Stimulated activated naive CD8-positive, alpha-beta T cell treated with anti-CD3 and anti-CD28 coated beads, Interleukin-15, Interleukin-2, amounts not matched to agents 100 ng/mL and 50 ng/mL, for 24 hours (primary cell): ENCODE measurements at regions not wholly inside any gene's neighbourhood (a gene's known extent, or its start where the extent isn't known, plus 50 kb on each side); places are given as distances from the start of the nearest gene placed in this dataset.

Experiments
- H3K27ac Mint-ChIP-seq: one replicate; pipeline ENCODE4 v1.8.0; 2021; ENCODE audit warnings: mild to moderate bottlenecking, mixed read lengths
- H3K27me3 Mint-ChIP-seq: one replicate; pipeline ENCODE4 v1.8.0; 2021; ENCODE audit warnings: mixed read lengths
- H3K36me3 Mint-ChIP-seq: one replicate; pipeline ENCODE4 v1.8.0; 2021; ENCODE audit warnings: low read depth, mixed read lengths
- H3K4me1 Mint-ChIP-seq: one replicate; pipeline ENCODE4 v1.8.0; 2021; ENCODE audit warnings: low read depth, mixed read lengths
- H3K4me3 Mint-ChIP-seq: one replicate; pipeline ENCODE4 v1.8.0; 2021; ENCODE audit warnings: mild to moderate bottlenecking, mixed read lengths
- H3K9me3 Mint-ChIP-seq: one replicate; pipeline ENCODE4 v1.8.0; 2021; ENCODE audit warnings: mixed read lengths

- Mint-ChIP-seq H3K9me3 (no peaks in the 10 kb centered on the region), H3K36me3 (no peaks in the 10 kb centered on the region), H3K4me3 (no peak overlapping the region), H3K27me3 (peaks cover 3% of the 10 kb centered on the region), H3K4me1 (peaks cover 8% of the 10 kb centered on the region), H3K27ac (no peak overlapping the region)
These were observed 74.7 kb upstream of the ATP10A start for GRCh38 chr15:25937796-25938195.

DNA sequence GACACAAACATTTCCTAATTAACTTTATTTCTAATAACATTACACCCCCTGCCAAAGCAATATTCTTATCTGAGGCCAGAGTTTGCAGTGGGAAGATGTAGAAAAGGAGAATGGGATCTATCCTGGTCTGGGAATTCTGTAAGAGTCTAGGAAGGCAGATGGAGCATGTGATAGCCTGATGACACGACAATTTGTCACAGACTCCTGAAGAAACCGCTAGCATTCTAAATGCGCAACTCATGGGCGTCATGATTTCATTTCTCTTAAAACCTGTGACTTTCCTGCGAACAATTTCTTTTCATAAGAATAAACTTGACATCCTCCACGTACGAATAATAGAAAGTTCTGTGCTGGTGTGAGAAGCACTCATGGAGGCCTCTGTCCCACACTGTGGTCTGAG is 72.9 kb upstream of the ATP10A start:
- peaks cover 8% of the 10 kb centered on the region for H3K4me1 Mint-ChIP-seq
- H3K27ac Mint-ChIP-seq = no peak overlapping the region
- H3K36me3 Mint-ChIP-seq = no peaks in the 10 kb centered on the region
- H3K9me3 Mint-ChIP-seq = no peaks in the 10 kb centered on the region
- H3K4me3 Mint-ChIP-seq = no peak overlapping the region
- peaks cover 3% of the 10 kb centered on the region for H3K27me3 Mint-ChIP-seq

DNA sequence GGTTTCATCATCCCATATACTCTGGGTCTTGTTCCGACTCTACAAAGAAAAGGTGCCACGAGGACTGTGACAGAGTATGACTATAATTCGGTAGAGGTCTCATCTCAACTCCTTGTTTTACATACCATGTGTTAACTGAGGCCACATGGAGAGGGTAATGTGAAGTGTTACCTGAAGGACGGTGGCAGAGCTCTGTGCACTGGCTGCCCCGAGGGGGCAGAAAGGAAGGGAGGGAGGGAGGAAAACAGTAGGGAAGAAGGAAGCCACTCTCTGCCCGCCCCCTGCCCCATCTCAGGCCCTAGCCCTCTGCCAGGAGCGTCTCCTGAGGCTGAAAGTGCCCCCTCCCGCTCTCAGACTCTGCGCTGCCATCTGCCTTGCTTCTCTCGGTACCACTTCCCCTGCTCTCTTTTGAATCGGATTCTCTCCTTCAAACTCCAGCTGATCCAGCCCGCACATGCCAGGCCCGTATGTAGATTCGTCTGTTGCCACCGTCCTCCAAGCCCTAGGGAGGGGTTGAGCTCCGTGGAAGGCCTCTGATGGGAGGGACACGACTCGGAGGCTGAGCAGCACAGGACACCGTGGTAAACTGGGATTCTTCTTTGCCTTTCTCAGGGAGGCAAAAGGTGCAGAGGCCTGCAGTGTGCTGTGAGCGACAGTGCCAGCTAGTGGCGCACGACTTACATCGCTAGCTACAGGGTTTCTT is 70.5 kb upstream of the ATP10A start:
- peaks cover 4% of the 10 kb centered on the region for H3K36me3 Mint-ChIP-seq
- peaks cover 16% of the 10 kb centered on the region for H3K9me3 Mint-ChIP-seq
- peak overlapping the region; percentile 82 for H3K4me3 Mint-ChIP-seq
- peak overlapping the region; percentile 94 for H3K27ac Mint-ChIP-seq
- H3K4me1 Mint-ChIP-seq = peaks cover 8% of the 10 kb centered on the region
- H3K27me3 Mint-ChIP-seq = peaks cover 12% of the 10 kb centered on the region

DNA sequence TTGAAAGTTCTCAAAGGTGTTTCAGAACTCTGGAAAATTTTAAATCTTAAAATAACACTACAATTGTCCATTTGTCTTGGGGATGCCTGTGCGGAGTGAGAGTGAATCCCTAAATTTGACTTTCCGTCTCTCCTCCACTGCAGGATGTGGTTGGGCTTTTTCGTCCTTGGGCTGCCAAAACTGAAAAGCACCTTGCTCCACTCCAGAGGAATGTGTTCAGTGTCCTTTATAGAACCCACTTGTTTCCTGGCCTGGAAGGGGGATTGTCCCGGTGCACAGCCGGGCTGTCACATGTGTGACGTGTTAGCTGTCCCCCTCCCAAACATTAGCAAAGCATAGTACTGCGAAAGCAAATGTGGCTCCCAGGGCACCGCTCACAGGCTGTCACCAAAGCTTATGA is 69.6 kb upstream of the ATP10A start:
- H3K4me1 Mint-ChIP-seq = peaks cover 8% of the 10 kb centered on the region
- peaks cover 16% of the 10 kb centered on the region for H3K9me3 Mint-ChIP-seq
- H3K36me3 Mint-ChIP-seq = peaks cover 4% of the 10 kb centered on the region
- no peak overlapping the region for H3K4me3 Mint-ChIP-seq
- peaks cover 19% of the 10 kb centered on the region for H3K27me3 Mint-ChIP-seq
- H3K27ac Mint-ChIP-seq = no peak overlapping the region

DNA sequence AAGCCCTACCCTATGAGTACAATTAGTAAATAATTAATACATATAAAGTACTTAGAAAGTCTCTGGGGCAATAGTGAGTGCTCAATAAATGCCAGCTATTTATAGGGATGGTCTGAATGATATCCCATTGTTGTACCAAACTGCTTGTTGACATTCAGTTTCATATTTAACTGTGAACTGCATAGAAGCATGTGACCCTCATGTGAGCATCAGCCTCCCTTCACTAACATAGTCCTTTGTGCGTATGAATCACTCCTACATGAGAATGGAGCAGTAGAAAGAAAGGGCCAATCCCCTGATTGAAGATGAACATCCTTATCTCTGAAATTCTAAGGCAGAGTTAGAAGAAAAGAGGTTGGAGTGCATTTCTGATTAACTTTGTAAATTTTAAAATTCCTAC is 68.7 kb upstream of the ATP10A start:
- peaks cover 8% of the 10 kb centered on the region for H3K4me1 Mint-ChIP-seq
- H3K27ac Mint-ChIP-seq = no peak overlapping the region
- H3K9me3 Mint-ChIP-seq = peaks cover 16% of the 10 kb centered on the region
- H3K4me3 Mint-ChIP-seq = no peak overlapping the region
- H3K36me3 Mint-ChIP-seq = peaks cover 4% of the 10 kb centered on the region
- peaks cover 19% of the 10 kb centered on the region for H3K27me3 Mint-ChIP-seq

GRCh38 chr15:25930931-25931330 is 67.8 kb upstream of the ATP10A start:
- no peak overlapping the region for H3K27ac Mint-ChIP-seq
- peaks cover 19% of the 10 kb centered on the region for H3K27me3 Mint-ChIP-seq
- H3K36me3 Mint-ChIP-seq = peaks cover 4% of the 10 kb centered on the region
- H3K4me3 Mint-ChIP-seq = no peak overlapping the region
- peaks cover 8% of the 10 kb centered on the region for H3K4me1 Mint-ChIP-seq
- peaks cover 16% of the 10 kb centered on the region for H3K9me3 Mint-ChIP-seq
